Caco-2 (cell line): ENCODE measurements at regions not wholly inside any gene's neighbourhood (a gene's known extent, or its start where the extent isn't known, plus 50 kb on each side); places are given as distances from the start of the nearest gene placed in this dataset.

Experiments used
- BruUV-seq: library from RNA; stranded (reverse); fragments of 400-500 nt; replicated peaks from 2 replicates; lab custom pipeline; 2021; lab: Mats Ljungman, UMichigan
- CTCF ChIA-PET: fragments of 300-600 bp; sonication (Branson Sonifier 250); formaldehyde crosslinking; loops from one replicate; lab custom pipeline; 2022; ENCODE audit warnings: antibody characterized with exemption; lab: Charles Lee
- POLR2A ChIA-PET: fragments of 300-600 bp; sonication (Branson Sonifier 250); formaldehyde crosslinking; loops from one replicate; lab custom pipeline; 2022; ENCODE audit warnings: antibody characterized with exemption; lab: Charles Lee
- DNase-seq, 2 experiments: peaks; one replicate each; pipeline versions ENCODE4 v3.0.0 to v3.0.0-alpha.2; 2020 to 2022
- H3K27me3 ChIP-seq: replicated peaks from 2 replicates; pipeline ENCODE4 v1.6.0; 2011; ENCODE audit warnings: low read length; ENCODE audit not compliant: control insufficient read depth, insufficient read depth
- H3K36me3 ChIP-seq: 2 replicates; pipeline ENCODE4 v1.5.1; 2011; ENCODE audit warnings: low read length; ENCODE audit not compliant: control insufficient read depth, insufficient read depth
- H3K4me1 ChIP-seq: fragments of 250-450 bp; sonication (Bioruptor Pico); 2 replicates; pipeline ENCODE4 v1.5.1; 2020; ENCODE audit warnings: mild to moderate bottlenecking
- H3K4me3 ChIP-seq: 2 replicates; pipeline ENCODE4 v1.5.1; 2011; ENCODE audit warnings: low read depth, mild to moderate bottlenecking, control low read depth, low read length
- H3K9me3 ChIP-seq: fragments of 250-450 bp; sonication (Bioruptor Pico); 2 replicates; pipeline ENCODE4 v1.5.1; 2020; ENCODE audit warnings: mild to moderate bottlenecking, moderate library complexity
- H3K27ac Mint-ChIP-seq: one replicate; pipeline ENCODE4 v1.8.0; 2022; ENCODE audit warnings: mixed read lengths; ENCODE audit not compliant: unreplicated experiment
- H3K27me3 Mint-ChIP-seq: one replicate; pipeline ENCODE4 v1.8.0; 2022; ENCODE audit warnings: mixed read lengths; ENCODE audit not compliant: insufficient read depth, unreplicated experiment
- H3K36me3 Mint-ChIP-seq: one replicate; pipeline ENCODE4 v1.8.0; 2022; ENCODE audit warnings: mild to moderate bottlenecking, mixed read lengths; ENCODE audit not compliant: insufficient read depth, unreplicated experiment
- H3K4me1 Mint-ChIP-seq: one replicate; pipeline ENCODE4 v1.8.0; 2022; ENCODE audit warnings: low read depth, mixed read lengths; ENCODE audit not compliant: unreplicated experiment
- H3K4me3 Mint-ChIP-seq: one replicate; pipeline ENCODE4 v1.8.0; 2022; ENCODE audit warnings: mild to moderate bottlenecking, moderate library complexity, mixed read lengths; ENCODE audit not compliant: unreplicated experiment
- H3K9me3 Mint-ChIP-seq: one replicate; pipeline ENCODE4 v1.8.0; 2022; ENCODE audit warnings: mixed read lengths; ENCODE audit not compliant: unreplicated experiment
- intact Hi-C: fragments of 100-400 bp; cut with micrococcal nuclease; formaldehyde crosslinking; loops from one replicate; pipeline ENCODE4 v1.10.0; 2022; ENCODE audit not compliant: unreplicated experiment
- TF ChIP-seq, protein P1 (sequence below), 2 experiments: fragments of 200-600 bp in 1 of 2; IDR thresholded peaks; 1 replicate in 1 of 2; 2 replicates in 1 of 2; pipeline versions ENCODE4 v1.5.1 to v1.8.0; 2011 to 2022; ENCODE audit warnings: antibody characterized with exemption in 1 of 2, control low read depth in 1 of 2, inconsistent platforms in 1 of 2, low read depth in 1 of 2, low read length in 1 of 2, mild to moderate bottlenecking in 1 of 2, moderate library complexity in 1 of 2; ENCODE audit not compliant: insufficient read depth in 1 of 2, severe bottlenecking in 1 of 2, unreplicated experiment in 1 of 2

GRCh38 chr7:33820206-33820605, 85.1 kb upstream of the BMPER start:
- no peaks in the 10 kb centered on the region for H3K9me3 Mint-ChIP-seq
- H3K4me3 Mint-ChIP-seq, result no peak overlapping the region
- no peak overlapping the region for H3K27ac Mint-ChIP-seq
- Histone ChIP-seq H3K27me3 (no peaks in the 10 kb centered on the region), H3K4me1 (no peaks in the 10 kb centered on the region), H3K9me3 (no peaks in the 10 kb centered on the region), H3K36me3 (no peaks in the 10 kb centered on the region), H3K4me3 (no peak overlapping the region)
- intact Hi-C loops, result no loop called here
- peaks cover 11% of the 10 kb centered on the region for H3K27me3 Mint-ChIP-seq
- no peaks in the 10 kb centered on the region for H3K36me3 Mint-ChIP-seq
- ChIA-PET CTCF (interaction anchor here (0.5 kb wide), 1 partner anchor 97 kb away, joined by 3 read pairs; no protein-coding TSS in a partner anchor), POLR2A (no interaction called here)
- no peak for DNase-seq
- H3K4me1 Mint-ChIP-seq, result no peaks in the 10 kb centered on the region
- BruUV-seq, result no TSS peak
- TF ChIP-seq, protein P1, sequence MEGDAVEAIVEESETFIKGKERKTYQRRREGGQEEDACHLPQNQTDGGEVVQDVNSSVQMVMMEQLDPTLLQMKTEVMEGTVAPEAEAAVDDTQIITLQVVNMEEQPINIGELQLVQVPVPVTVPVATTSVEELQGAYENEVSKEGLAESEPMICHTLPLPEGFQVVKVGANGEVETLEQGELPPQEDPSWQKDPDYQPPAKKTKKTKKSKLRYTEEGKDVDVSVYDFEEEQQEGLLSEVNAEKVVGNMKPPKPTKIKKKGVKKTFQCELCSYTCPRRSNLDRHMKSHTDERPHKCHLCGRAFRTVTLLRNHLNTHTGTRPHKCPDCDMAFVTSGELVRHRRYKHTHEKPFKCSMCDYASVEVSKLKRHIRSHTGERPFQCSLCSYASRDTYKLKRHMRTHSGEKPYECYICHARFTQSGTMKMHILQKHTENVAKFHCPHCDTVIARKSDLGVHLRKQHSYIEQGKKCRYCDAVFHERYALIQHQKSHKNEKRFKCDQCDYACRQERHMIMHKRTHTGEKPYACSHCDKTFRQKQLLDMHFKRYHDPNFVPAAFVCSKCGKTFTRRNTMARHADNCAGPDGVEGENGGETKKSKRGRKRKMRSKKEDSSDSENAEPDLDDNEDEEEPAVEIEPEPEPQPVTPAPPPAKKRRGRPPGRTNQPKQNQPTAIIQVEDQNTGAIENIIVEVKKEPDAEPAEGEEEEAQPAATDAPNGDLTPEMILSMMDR (IDR thresholded peaks at IDR 0.05; ENCODE audit: insufficient read depth in 1 of 2, low read depth in 1 of 2, low read length in 1 of 2, severe bottlenecking in 1 of 2, unreplicated experiment in 1 of 2), result no peak

DNA sequence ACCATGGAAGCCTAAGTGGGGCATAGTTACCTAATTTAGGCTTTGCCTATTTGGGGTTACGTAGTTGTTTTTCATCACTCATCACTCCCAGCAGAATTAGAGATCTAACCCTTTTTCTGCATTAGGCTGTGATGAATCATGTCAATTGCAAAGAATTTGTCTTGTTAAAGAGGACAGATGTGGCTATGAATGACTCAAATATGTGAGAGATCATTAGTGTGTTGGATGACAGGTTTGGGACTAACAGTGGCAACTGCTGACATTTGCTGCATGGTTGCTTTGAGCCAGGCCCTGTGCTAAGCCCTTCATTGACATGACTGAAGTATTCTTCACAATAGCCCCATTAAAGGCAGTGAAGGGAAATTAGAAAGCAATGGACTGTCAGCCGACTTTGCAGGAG, 83.4 kb upstream of the BMPER start:
- Mint-ChIP-seq H3K4me1 (no peaks in the 10 kb centered on the region), H3K36me3 (no peaks in the 10 kb centered on the region), H3K4me3 (no peak overlapping the region), H3K9me3 (no peaks in the 10 kb centered on the region), H3K27ac (no peak overlapping the region), H3K27me3 (peaks cover 11% of the 10 kb centered on the region)
- no peak for DNase-seq
- TF ChIP-seq, protein P1 (IDR thresholded peaks at IDR 0.05; ENCODE audit: insufficient read depth in 1 of 2, low read depth in 1 of 2, low read length in 1 of 2, severe bottlenecking in 1 of 2, unreplicated experiment in 1 of 2), result no peak
- POLR2A ChIA-PET, result no interaction called here
- Histone ChIP-seq H3K4me1 (no peaks in the 10 kb centered on the region), H3K4me3 (no peak overlapping the region), H3K36me3 (no peaks in the 10 kb centered on the region), H3K27me3 (no peaks in the 10 kb centered on the region), H3K9me3 (no peaks in the 10 kb centered on the region)
- CTCF ChIA-PET, result interaction anchor here (0.6 kb wide), 1 partner anchor 87 kb away, joined by 8 read pairs; no protein-coding TSS in a partner anchor
- intact Hi-C loops, result no loop called here
- no TSS peak for BruUV-seq

- Histone ChIP-seq H3K9me3 (no peaks in the 10 kb centered on the region), H3K27me3 (no peaks in the 10 kb centered on the region), H3K36me3 (no peaks in the 10 kb centered on the region), H3K4me1 (no peaks in the 10 kb centered on the region), H3K4me3 (no peak overlapping the region)
- Mint-ChIP-seq H3K4me3 (no peak overlapping the region), H3K9me3 (no peaks in the 10 kb centered on the region), H3K4me1 (no peaks in the 10 kb centered on the region), H3K36me3 (no peaks in the 10 kb centered on the region), H3K27ac (no peak overlapping the region), H3K27me3 (peaks cover 4% of the 10 kb centered on the region)
- TF ChIP-seq, protein P1 (IDR thresholded peaks at IDR 0.05; ENCODE audit: insufficient read depth in 1 of 2, low read depth in 1 of 2, low read length in 1 of 2, severe bottlenecking in 1 of 2, unreplicated experiment in 1 of 2), result no peak
- ChIA-PET CTCF (no interaction called here), POLR2A (no interaction called here)
- DNase-seq, result no peak
- no TSS peak for BruUV-seq
- intact Hi-C loops, result no loop called here
Measured at GRCh38 chr7:33823913-33824312, 81.4 kb upstream of the BMPER start.
